ENCODE measurements at regions not wholly inside any gene's neighbourhood (a gene's known extent, or its start where the extent isn't known, plus 50 kb on each side); places are given as distances from the start of the nearest gene placed in this dataset.

- Mint-ChIP-seq H3K4me3 (no peak overlapping the region), H3K9me3 (peaks cover 5% of the 10 kb centered on the region), H3K36me3 (ENCODE audit: low read depth) (no peaks in the 10 kb centered on the region), H3K4me1 (no peaks in the 10 kb centered on the region), H3K27ac (ENCODE audit: unreplicated experiment) (no peak overlapping the region), H3K27me3 (ENCODE audit: low read depth) (peaks cover 32% of the 10 kb centered on the region)
- no peak for DNase-seq (ENCODE audit: low read depth, low spot score)
- TF ChIP-seq CTCF (conservative IDR thresholded peaks at IDR 0.05): peak; percentile 40
Measured at GRCh38 chr1:181910905-181911304, 150.6 kb downstream of the ZNF648 start.

GRCh38 chr1:181909010-181909409, 152.5 kb downstream of the ZNF648 start:
- no peak overlapping the region for H3K4me3 Mint-ChIP-seq
- peaks cover 5% of the 10 kb centered on the region for H3K9me3 Mint-ChIP-seq
- H3K27ac Mint-ChIP-seq (ENCODE audit: unreplicated experiment): no peak overlapping the region
- H3K27me3 Mint-ChIP-seq (ENCODE audit: low read depth): peaks cover 43% of the 10 kb centered on the region
- no peaks in the 10 kb centered on the region for H3K36me3 Mint-ChIP-seq (ENCODE audit: low read depth)
- DNase-seq (ENCODE audit: low read depth, low spot score): no peak
- H3K4me1 Mint-ChIP-seq: no peaks in the 10 kb centered on the region
- no peak for TF ChIP-seq CTCF (conservative IDR thresholded peaks at IDR 0.05)

GRCh38 chr1:181906631-181907030, 154.9 kb downstream of the ZNF648 start:
- H3K4me1 Mint-ChIP-seq: no peaks in the 10 kb centered on the region
- no peaks in the 10 kb centered on the region for H3K36me3 Mint-ChIP-seq (ENCODE audit: low read depth)
- no peak for DNase-seq (ENCODE audit: low read depth, low spot score)
- peaks cover 5% of the 10 kb centered on the region for H3K9me3 Mint-ChIP-seq
- H3K27me3 Mint-ChIP-seq (ENCODE audit: low read depth): peaks cover 39% of the 10 kb centered on the region
- H3K4me3 Mint-ChIP-seq: no peak overlapping the region
- no peak overlapping the region for H3K27ac Mint-ChIP-seq (ENCODE audit: unreplicated experiment)
- no peak for TF ChIP-seq CTCF (conservative IDR thresholded peaks at IDR 0.05)

GRCh38 chr1:181905944-181906597, 155.4 kb downstream of the ZNF648 start:
- H3K36me3 Mint-ChIP-seq (ENCODE audit: low read depth): no peaks in the 10 kb centered on the region
- no peak for DNase-seq (ENCODE audit: low read depth, low spot score)
- peaks cover 5% of the 10 kb centered on the region for H3K9me3 Mint-ChIP-seq
- TF ChIP-seq CTCF (conservative IDR thresholded peaks at IDR 0.05): no peak
- H3K4me1 Mint-ChIP-seq: no peaks in the 10 kb centered on the region
- no peak overlapping the region for H3K4me3 Mint-ChIP-seq
- no peak overlapping the region for H3K27ac Mint-ChIP-seq (ENCODE audit: unreplicated experiment)
- H3K27me3 Mint-ChIP-seq (ENCODE audit: low read depth): peaks cover 37% of the 10 kb centered on the region

GRCh38 chr1:181898773-181899172, 162.7 kb downstream of the ZNF648 start:
- Mint-ChIP-seq H3K36me3 (ENCODE audit: low read depth) (no peaks in the 10 kb centered on the region), H3K27me3 (ENCODE audit: low read depth) (peaks cover 13% of the 10 kb centered on the region), H3K4me3 (no peak overlapping the region), H3K4me1 (no peaks in the 10 kb centered on the region), H3K9me3 (no peaks in the 10 kb centered on the region), H3K27ac (ENCODE audit: unreplicated experiment) (no peak overlapping the region)
- no peak for DNase-seq (ENCODE audit: low read depth, low spot score)
- no peak for TF ChIP-seq CTCF (conservative IDR thresholded peaks at IDR 0.05)
